ENCODE measurements at regions not wholly inside any gene's neighbourhood (a gene's known extent, or its start where the extent isn't known, plus 50 kb on each side); places are given as distances from the start of the nearest gene placed in this dataset.

DNA sequence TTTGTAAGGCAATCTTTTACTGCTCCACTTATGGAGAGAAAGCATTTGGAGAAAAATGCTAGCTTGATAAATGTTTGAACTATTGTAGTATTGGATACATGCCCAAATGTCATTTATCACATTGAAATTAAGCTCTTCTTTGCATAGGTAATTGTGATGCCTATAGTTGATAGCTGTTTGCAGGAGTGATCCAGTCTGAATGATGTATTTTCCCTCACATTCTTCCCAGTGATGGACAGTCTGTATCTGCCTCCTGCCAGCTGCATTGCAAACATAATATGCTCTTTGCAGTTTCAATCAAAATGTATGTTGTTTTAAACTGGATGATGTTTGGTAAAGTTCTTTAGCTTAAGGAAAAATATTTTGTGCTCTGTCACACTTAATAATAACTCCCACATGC lies 89.8 kb downstream of the EDNRB start:
- Histone ChIP-seq H3K79me2 (ENCODE audit: insufficient read depth, low read length) (no peaks in the 10 kb centered on the region), H3K4me1 (ENCODE audit: insufficient read depth, low read length) (no peaks in the 10 kb centered on the region), H3K4me2 (ENCODE audit: low read depth, low read length) (no peak overlapping the region), H3K9ac (ENCODE audit: insufficient read depth, low read depth, low read length) (no peak overlapping the region), H3K4me3 (replicated peaks in 1 of 3; ENCODE audit: insufficient read depth in 1 of 3, low read depth in 2 of 3, low read length in 3 of 3) (no peak overlapping the region), H3K36me3 (replicated peaks in 1 of 2; ENCODE audit: control insufficient read depth in 1 of 2, insufficient read depth in 2 of 2, low read length in 2 of 2) (no peaks in the 10 kb centered on the region), H3K27ac (ENCODE audit: extremely low read length, insufficient read depth, low read length) (no peak overlapping the region), H2AFZ (ENCODE audit: low read length) (no peak overlapping the region), H3K27me3 (ENCODE audit: control insufficient read depth in 1 of 2, insufficient read depth in 2 of 2, low read length in 2 of 2) (no peaks in the 10 kb centered on the region), H4K20me1 (ENCODE audit: insufficient read depth, low read length) (no peaks in the 10 kb centered on the region), H3K9me3 (ENCODE audit: low read length) (no peaks in the 10 kb centered on the region; the same call in 1 of the 2 replicates)
- no TSS peak for BruUV-seq (replicated peaks)
- no peak for TF ChIP-seq ETV6 (CRISPR knock-in tag; conservative IDR thresholded peaks at IDR 0.05)
- TF ChIP-seq, protein P1, sequence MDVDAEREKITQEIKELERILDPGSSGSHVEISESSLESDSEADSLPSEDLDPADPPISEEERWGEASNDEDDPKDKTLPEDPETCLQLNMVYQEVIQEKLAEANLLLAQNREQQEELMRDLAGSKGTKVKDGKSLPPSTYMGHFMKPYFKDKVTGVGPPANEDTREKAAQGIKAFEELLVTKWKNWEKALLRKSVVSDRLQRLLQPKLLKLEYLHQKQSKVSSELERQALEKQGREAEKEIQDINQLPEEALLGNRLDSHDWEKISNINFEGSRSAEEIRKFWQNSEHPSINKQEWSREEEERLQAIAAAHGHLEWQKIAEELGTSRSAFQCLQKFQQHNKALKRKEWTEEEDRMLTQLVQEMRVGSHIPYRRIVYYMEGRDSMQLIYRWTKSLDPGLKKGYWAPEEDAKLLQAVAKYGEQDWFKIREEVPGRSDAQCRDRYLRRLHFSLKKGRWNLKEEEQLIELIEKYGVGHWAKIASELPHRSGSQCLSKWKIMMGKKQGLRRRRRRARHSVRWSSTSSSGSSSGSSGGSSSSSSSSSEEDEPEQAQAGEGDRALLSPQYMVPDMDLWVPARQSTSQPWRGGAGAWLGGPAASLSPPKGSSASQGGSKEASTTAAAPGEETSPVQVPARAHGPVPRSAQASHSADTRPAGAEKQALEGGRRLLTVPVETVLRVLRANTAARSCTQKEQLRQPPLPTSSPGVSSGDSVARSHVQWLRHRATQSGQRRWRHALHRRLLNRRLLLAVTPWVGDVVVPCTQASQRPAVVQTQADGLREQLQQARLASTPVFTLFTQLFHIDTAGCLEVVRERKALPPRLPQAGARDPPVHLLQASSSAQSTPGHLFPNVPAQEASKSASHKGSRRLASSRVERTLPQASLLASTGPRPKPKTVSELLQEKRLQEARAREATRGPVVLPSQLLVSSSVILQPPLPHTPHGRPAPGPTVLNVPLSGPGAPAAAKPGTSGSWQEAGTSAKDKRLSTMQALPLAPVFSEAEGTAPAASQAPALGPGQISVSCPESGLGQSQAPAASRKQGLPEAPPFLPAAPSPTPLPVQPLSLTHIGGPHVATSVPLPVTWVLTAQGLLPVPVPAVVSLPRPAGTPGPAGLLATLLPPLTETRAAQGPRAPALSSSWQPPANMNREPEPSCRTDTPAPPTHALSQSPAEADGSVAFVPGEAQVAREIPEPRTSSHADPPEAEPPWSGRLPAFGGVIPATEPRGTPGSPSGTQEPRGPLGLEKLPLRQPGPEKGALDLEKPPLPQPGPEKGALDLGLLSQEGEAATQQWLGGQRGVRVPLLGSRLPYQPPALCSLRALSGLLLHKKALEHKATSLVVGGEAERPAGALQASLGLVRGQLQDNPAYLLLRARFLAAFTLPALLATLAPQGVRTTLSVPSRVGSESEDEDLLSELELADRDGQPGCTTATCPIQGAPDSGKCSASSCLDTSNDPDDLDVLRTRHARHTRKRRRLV (CRISPR knock-in tag; IDR thresholded peaks at IDR 0.05): no peak
- CTCF ChIA-PET (ENCODE audit: low intra/inter-chr PET ratio, low total read pairs): no interaction called here
- FAIRE-seq: no peak
- no peak for DNase-seq (ENCODE audit: low spot score)
- POLR2A ChIA-PET: no interaction called here
- no peak for ATAC-seq
- intact Hi-C loops (cut with micrococcal nuclease; ENCODE audit: unreplicated experiment): no loop called here
- in situ Hi-C loops (cut with HindIII; ENCODE audit: extremely low pct_ligation_motif_present, low pct_unique_long_range_greater_than_20kb): no loop called here

DNA sequence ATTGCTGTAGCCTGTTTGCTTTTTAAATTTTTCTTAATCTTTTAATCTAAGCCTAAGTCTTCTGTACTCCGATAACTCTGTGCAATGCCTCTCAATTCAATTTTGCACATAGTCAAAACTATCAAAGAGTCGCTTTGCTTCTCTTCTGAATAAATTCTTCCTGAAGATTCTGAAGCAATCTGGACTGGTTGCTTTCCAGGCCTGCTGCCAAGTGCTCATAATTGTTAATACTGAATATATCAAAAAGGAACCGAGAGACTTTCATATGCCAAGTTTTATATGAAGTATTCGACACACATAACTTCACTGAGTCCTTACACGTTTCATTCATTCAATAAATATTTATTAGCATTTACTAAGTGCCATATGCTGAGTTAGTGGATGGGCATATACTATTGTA lies 91.3 kb downstream of the EDNRB start:
- ChIA-PET CTCF (ENCODE audit: low intra/inter-chr PET ratio, low total read pairs) (no interaction called here), POLR2A (no interaction called here)
- H2AFZ ChIP-seq (ENCODE audit: low read length): no peak overlapping the region
- no peak overlapping the region for H3K9ac ChIP-seq (ENCODE audit: insufficient read depth, low read depth, low read length)
- whole genome bisulfite sequencing (ENCODE audit: low lambda C conversion rate): 12% methylated on average over 5 of the region's 5 CpGs
- FAIRE-seq (no peak), ATAC-seq (no peak), DNase-seq (ENCODE audit: low spot score) (no peak)
- no peaks in the 10 kb centered on the region for H3K36me3 ChIP-seq (replicated peaks in 1 of 2; ENCODE audit: control insufficient read depth in 1 of 2, insufficient read depth in 2 of 2, low read length in 2 of 2)
- no peak overlapping the region for H3K4me2 ChIP-seq (ENCODE audit: low read depth, low read length)
- intact Hi-C loops (cut with micrococcal nuclease; ENCODE audit: unreplicated experiment): no loop called here
- no peaks in the 10 kb centered on the region for H4K20me1 ChIP-seq (ENCODE audit: insufficient read depth, low read length)
- H3K4me3 ChIP-seq (replicated peaks in 1 of 3; ENCODE audit: insufficient read depth in 1 of 3, low read depth in 2 of 3, low read length in 3 of 3): no peak overlapping the region
- BruUV-seq (replicated peaks): no TSS peak
- H3K27ac ChIP-seq (ENCODE audit: extremely low read length, insufficient read depth, low read length): no peak overlapping the region
- H3K27me3 ChIP-seq (ENCODE audit: control insufficient read depth in 1 of 2, insufficient read depth in 2 of 2, low read length in 2 of 2): no peaks in the 10 kb centered on the region
- H3K9me3 ChIP-seq (ENCODE audit: low read length): no peaks in the 10 kb centered on the region
- no peaks in the 10 kb centered on the region for H3K4me1 ChIP-seq (ENCODE audit: insufficient read depth, low read length)
- no peaks in the 10 kb centered on the region for H3K79me2 ChIP-seq (ENCODE audit: insufficient read depth, low read length)
- TF ChIP-seq SP5 (CRISPR knock-in tag; IDR thresholded peaks at IDR 0.05; ENCODE audit: borderline replicate concordance, low read depth) (no peak), ZKSCAN8 (CRISPR knock-in tag; IDR thresholded peaks at IDR 0.05; ENCODE audit: borderline replicate concordance) (no peak)
- in situ Hi-C loops (cut with HindIII; ENCODE audit: extremely low pct_ligation_motif_present, low pct_unique_long_range_greater_than_20kb): no loop called here
